GM21825 (cell line): ENCODE measurements at regions not wholly inside any gene's neighbourhood (a gene's known extent, or its start where the extent isn't known, plus 50 kb on each side); places are given as distances from the start of the nearest gene placed in this dataset.
"Not testable (repeated sequence)": the region's sequence is repeated elsewhere in the genome, so short reads cannot be mapped to it uniquely, and the experiment has no call there.

ENCODE experiments used
- ATAC-seq: cut with Tn5 transposase; IDR thresholded peaks from one replicate; pipeline ENCODE4 v1.9.1; 2021; ENCODE audit warnings: mild to moderate bottlenecking, moderate library complexity; ENCODE audit not compliant: unreplicated experiment

GRCh38 chr18:10332452-10332851 is 122.0 kb upstream of the APCDD1 start:
- no peak for ATAC-seq

- ATAC-seq = no peak
Observed at GRCh38 chr18:10336749-10337350, 117.6 kb upstream of the APCDD1 start.

- no peak for ATAC-seq
Observed at GRCh38 chr18:10340821-10341220, 113.6 kb upstream of the APCDD1 start.

- ATAC-seq = no peak
Observed at GRCh38 chr18:10343778-10344177, 110.7 kb upstream of the APCDD1 start.

- ATAC-seq = no peak
Observed at GRCh38 chr18:10346749-10347415, 107.6 kb upstream of the APCDD1 start.

GRCh38 chr18:10349561-10349960 is 104.9 kb upstream of the APCDD1 start:
- no peak for ATAC-seq

GRCh38 chr18:10350661-10351060 is 103.8 kb upstream of the APCDD1 start:
- ATAC-seq = no peak

GRCh38 chr18:10351219-10351818 is 103.1 kb upstream of the APCDD1 start:
- no peak for ATAC-seq

- no peak for ATAC-seq
Observed at GRCh38 chr18:10351858-10352257, 102.6 kb upstream of the APCDD1 start.

GRCh38 chr18:10352671-10353070 is 101.8 kb upstream of the APCDD1 start:
- no peak for ATAC-seq

- ATAC-seq = no peak
Observed at GRCh38 chr18:10353791-10354190, 100.6 kb upstream of the APCDD1 start.

- ATAC-seq = no peak
Observed at GRCh38 chr18:10354241-10354811, 100.1 kb upstream of the APCDD1 start.

GRCh38 chr18:10354890-10355289 is 99.5 kb upstream of the APCDD1 start:
- ATAC-seq = no peak

GRCh38 chr18:10356999-10357398 is 97.4 kb upstream of the APCDD1 start:
- ATAC-seq = not testable (repeated sequence)

- ATAC-seq = no peak
Observed at GRCh38 chr18:10361660-10362059, 92.8 kb upstream of the APCDD1 start.

GRCh38 chr18:10365021-10365500 is 89.4 kb upstream of the APCDD1 start:
- no peak for ATAC-seq

GRCh38 chr18:10365901-10366300 is 88.5 kb upstream of the APCDD1 start:
- no peak for ATAC-seq

- ATAC-seq = no peak
Observed at GRCh38 chr18:10367836-10368235, 86.6 kb upstream of the APCDD1 start.

- no peak for ATAC-seq
Observed at GRCh38 chr18:10368456-10369453, 85.7 kb upstream of the APCDD1 start.

GRCh38 chr18:10370716-10371115 is 83.7 kb upstream of the APCDD1 start:
- no peak for ATAC-seq

GRCh38 chr18:10371165-10371564 is 83.3 kb upstream of the APCDD1 start:
- ATAC-seq = no peak
